H9 (cell line): ENCODE measurements at regions not wholly inside any gene's neighbourhood (a gene's known extent, or its start where the extent isn't known, plus 50 kb on each side); places are given as distances from the start of the nearest gene placed in this dataset.

Experiments
- DNase-seq: peaks from one replicate; pipeline ENCODE4 v3.0.0-alpha.2; 2017
- H2AFZ ChIP-seq: one replicate; pipeline ENCODE4 v1.6.1; 2013; ENCODE audit warnings: mild to moderate bottlenecking, low read length, control low read depth, moderate library complexity
- H2AK5ac ChIP-seq: 2 replicates; pipeline ENCODE4 v1.6.1; 2013; ENCODE audit warnings: low read length, control low read depth, mixed read lengths; ENCODE audit not compliant: insufficient read length
- H2BK120ac ChIP-seq: one replicate; pipeline ENCODE4 v1.6.1; 2013; ENCODE audit warnings: low read depth, mild to moderate bottlenecking, low read length, control low read depth, inconsistent platforms; ENCODE audit not compliant: poor library complexity, severe bottlenecking
- H2BK12ac ChIP-seq: 2 replicates; pipeline ENCODE4 v1.6.1; 2013; ENCODE audit warnings: low read length, control low read depth, mixed read lengths, low read depth; ENCODE audit not compliant: insufficient read length
- H2BK15ac ChIP-seq: 2 replicates; pipeline ENCODE4 v1.6.1; 2013; ENCODE audit warnings: low read depth, low read length, control low read depth
- H2BK20ac ChIP-seq: one replicate; pipeline ENCODE4 v1.6.1; 2013; ENCODE audit warnings: low read depth, mild to moderate bottlenecking, low read length, control low read depth, inconsistent platforms; ENCODE audit not compliant: poor library complexity, severe bottlenecking
- H2BK5ac ChIP-seq: 2 replicates; pipeline ENCODE4 v1.6.1; 2013; ENCODE audit warnings: low read length, control low read depth, mixed read lengths; ENCODE audit not compliant: insufficient read length
- H3K14ac ChIP-seq: 2 replicates; pipeline ENCODE4 v1.6.1; 2013; ENCODE audit warnings: low read length, control low read depth; ENCODE audit not compliant: insufficient read depth
- H3K18ac ChIP-seq: 2 replicates; pipeline ENCODE4 v1.6.1; 2013; ENCODE audit warnings: low read depth, mild to moderate bottlenecking, mixed read lengths, low read length, control low read depth; ENCODE audit not compliant: insufficient read length
- H3K23ac ChIP-seq: 2 replicates; pipeline ENCODE4 v1.6.1; 2013; ENCODE audit warnings: low read length, control low read depth, mixed read lengths, low read depth; ENCODE audit not compliant: insufficient read length
- H3K23me2 ChIP-seq: 2 replicates; pipeline ENCODE4 v1.6.1; 2013; ENCODE audit warnings: low read depth, mild to moderate bottlenecking, mixed read lengths, low read length, control low read depth; ENCODE audit not compliant: insufficient read length, poor library complexity, severe bottlenecking
- H3K27ac ChIP-seq: 2 replicates; pipeline ENCODE4 v1.5.1; 2013; ENCODE audit warnings: low read length, control low read depth, mixed read lengths, low read depth; ENCODE audit not compliant: insufficient read length
- H3K27me3 ChIP-seq: 2 replicates; pipeline ENCODE4 v1.6.1; 2013; ENCODE audit warnings: low read length, control low read depth, inconsistent platforms; ENCODE audit not compliant: insufficient read depth
- H3K4ac ChIP-seq: 2 replicates; pipeline ENCODE4 v1.6.1; 2013; ENCODE audit warnings: low read depth, mild to moderate bottlenecking, control low read depth, inconsistent platforms, low read length, moderate library complexity
- H3K4me1 ChIP-seq: 2 replicates; pipeline ENCODE4 v1.6.1; 2013; ENCODE audit warnings: low read length, control low read depth, inconsistent platforms; ENCODE audit not compliant: insufficient read depth
- H3K4me2 ChIP-seq: 2 replicates; pipeline ENCODE4 v1.6.1; 2013; ENCODE audit warnings: low read length, control low read depth, mixed read lengths; ENCODE audit not compliant: insufficient read length, insufficient read depth
- H3K56ac ChIP-seq: 2 replicates; pipeline ENCODE4 v1.6.1; 2013; ENCODE audit warnings: low read depth, mild to moderate bottlenecking, mixed read lengths, low read length, control low read depth; ENCODE audit not compliant: insufficient read length
- H3K79me1 ChIP-seq: 2 replicates; pipeline ENCODE4 v1.6.1; 2013; ENCODE audit warnings: low read depth, mild to moderate bottlenecking, moderate library complexity, low read length, control low read depth, inconsistent platforms; ENCODE audit not compliant: insufficient read depth, poor library complexity, severe bottlenecking
- H3K79me2 ChIP-seq: 2 replicates; pipeline ENCODE4 v1.6.1; 2013; ENCODE audit warnings: low read length, control low read depth, inconsistent platforms; ENCODE audit not compliant: insufficient read depth
- H3K9ac ChIP-seq: 2 replicates; pipeline ENCODE4 v1.6.1; 2013; ENCODE audit warnings: low read length, control low read depth, mixed read lengths; ENCODE audit not compliant: insufficient read length; ENCODE audit errors: extremely low read depth
- H3K9me3 ChIP-seq: one replicate; pipeline ENCODE4 v1.6.1; 2013; ENCODE audit warnings: low read depth, low read length, inconsistent platforms; ENCODE audit not compliant: control insufficient read depth
- H3T11ph ChIP-seq: one replicate; pipeline ENCODE4 v1.6.1; 2013; ENCODE audit warnings: mild to moderate bottlenecking, low read length, control low read depth, inconsistent platforms
- H4K20me1 ChIP-seq: one replicate; pipeline ENCODE4 v1.6.1; 2013; ENCODE audit not compliant: control insufficient read depth, insufficient read length, insufficient read depth
- H4K5ac ChIP-seq: 2 replicates; pipeline ENCODE4 v1.6.1; 2013; ENCODE audit warnings: low read depth, mild to moderate bottlenecking, mixed read lengths, low read length, control low read depth; ENCODE audit not compliant: insufficient read length
- H4K8ac ChIP-seq: replicated peaks from 2 replicates; pipeline ENCODE4 v1.6.1; 2013; ENCODE audit warnings: low read length, control low read depth, mixed read lengths, low read depth; ENCODE audit not compliant: insufficient read length
- H4K91ac ChIP-seq: 2 replicates; pipeline ENCODE4 v1.6.1; 2013; ENCODE audit warnings: low read depth, mild to moderate bottlenecking, moderate library complexity, mixed read lengths, low read length, control low read depth; ENCODE audit not compliant: insufficient read length
- H3K27ac Mint-ChIP-seq, 3 experiments: 2 replicates in 2 of 3; 3 replicates in 1 of 3; pipeline ENCODE4 v1.8.0; 2020 to 2021; ENCODE audit warnings: mixed read lengths in 3 of 3, mild to moderate bottlenecking in 1 of 3, moderate library complexity in 1 of 3
- H3K27me3 Mint-ChIP-seq: 2 replicates; pipeline ENCODE4 v1.8.0; 2021; ENCODE audit warnings: low read depth, mild to moderate bottlenecking, moderate library complexity, mixed read lengths
- H3K36me3 Mint-ChIP-seq, 3 experiments: 2 replicates in 2 of 3; 3 replicates in 1 of 3; pipeline ENCODE4 v1.8.0; 2020 to 2021; ENCODE audit warnings: low read depth in 3 of 3, mixed read lengths in 3 of 3; ENCODE audit not compliant: insufficient read depth in 1 of 3
- H3K4me1 Mint-ChIP-seq, 2 experiments: 2 replicates each; pipeline ENCODE4 v1.8.0; 2020; ENCODE audit warnings: mixed read lengths in 2 of 2
- H3K4me3 Mint-ChIP-seq, 2 experiments: 2 replicates in 1 of 2; 3 replicates in 1 of 2; pipeline ENCODE4 v1.8.0; 2020 to 2021; ENCODE audit warnings: mild to moderate bottlenecking in 2 of 2, mixed read lengths in 2 of 2, moderate library complexity in 1 of 2
- H3K9me3 Mint-ChIP-seq, 2 experiments: 2 replicates in 1 of 2; 3 replicates in 1 of 2; pipeline ENCODE4 v1.8.0; 2020; ENCODE audit warnings: mild to moderate bottlenecking in 2 of 2, mixed read lengths in 2 of 2, moderate library complexity in 1 of 2
- WGBS: extraction: QIAGEN DNeasy Blood & Tissue Kit; methylation state at CpG from one replicate; pipeline ENCODE4 v1.1.7; 2013; ENCODE audit warnings: missing lambda C conversion rate, low lambda C conversion rate, mixed read lengths; ENCODE audit not compliant: insufficient read length; ENCODE audit errors: extremely low coverage; 5-methylcytosine and 5-hydroxymethylcytosine counted together
- TF ChIP-seq, protein P1 (sequence below): fragments of 200-600 bp; sonication (generic); conservative IDR thresholded peaks from 3 replicates; pipeline ENCODE4 v1.8.0; 2021; ENCODE audit warnings: antibody characterized with exemption, mild to moderate bottlenecking

DNA sequence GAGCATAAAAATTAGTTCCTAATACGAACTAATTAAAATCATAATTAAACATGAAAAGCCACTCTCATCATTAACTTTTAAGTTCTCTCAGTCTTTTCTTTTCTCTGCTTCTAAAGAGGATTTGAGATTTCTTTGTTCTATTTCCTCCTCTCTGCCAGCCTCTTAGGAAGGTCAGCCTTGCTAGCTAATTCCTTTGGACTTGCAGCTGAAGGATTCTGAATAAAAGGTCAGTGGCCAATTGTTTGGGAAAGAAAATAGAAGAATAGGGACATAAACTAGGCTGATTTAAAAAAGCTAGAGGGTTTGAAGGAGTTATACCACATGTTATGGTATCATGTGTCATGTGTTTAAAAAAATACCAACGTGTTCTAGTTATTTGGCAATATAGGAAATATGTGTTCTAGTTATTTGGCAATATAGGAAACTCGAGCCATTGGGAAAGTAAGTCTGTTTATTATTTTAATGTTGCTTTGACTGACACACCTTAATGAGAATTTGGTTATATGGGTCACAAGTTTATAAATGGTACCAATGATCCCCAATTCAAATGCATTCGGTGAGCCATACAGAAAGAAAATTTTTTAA is 1668.7 kb upstream of the PCDH7 start:
- no peak overlapping the region for H2BK15ac ChIP-seq
- TF ChIP-seq, protein P1, sequence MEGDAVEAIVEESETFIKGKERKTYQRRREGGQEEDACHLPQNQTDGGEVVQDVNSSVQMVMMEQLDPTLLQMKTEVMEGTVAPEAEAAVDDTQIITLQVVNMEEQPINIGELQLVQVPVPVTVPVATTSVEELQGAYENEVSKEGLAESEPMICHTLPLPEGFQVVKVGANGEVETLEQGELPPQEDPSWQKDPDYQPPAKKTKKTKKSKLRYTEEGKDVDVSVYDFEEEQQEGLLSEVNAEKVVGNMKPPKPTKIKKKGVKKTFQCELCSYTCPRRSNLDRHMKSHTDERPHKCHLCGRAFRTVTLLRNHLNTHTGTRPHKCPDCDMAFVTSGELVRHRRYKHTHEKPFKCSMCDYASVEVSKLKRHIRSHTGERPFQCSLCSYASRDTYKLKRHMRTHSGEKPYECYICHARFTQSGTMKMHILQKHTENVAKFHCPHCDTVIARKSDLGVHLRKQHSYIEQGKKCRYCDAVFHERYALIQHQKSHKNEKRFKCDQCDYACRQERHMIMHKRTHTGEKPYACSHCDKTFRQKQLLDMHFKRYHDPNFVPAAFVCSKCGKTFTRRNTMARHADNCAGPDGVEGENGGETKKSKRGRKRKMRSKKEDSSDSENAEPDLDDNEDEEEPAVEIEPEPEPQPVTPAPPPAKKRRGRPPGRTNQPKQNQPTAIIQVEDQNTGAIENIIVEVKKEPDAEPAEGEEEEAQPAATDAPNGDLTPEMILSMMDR, result no peak
- H3K27ac ChIP-seq, result no peak overlapping the region
- H3K4me2 ChIP-seq, result no peak overlapping the region
- H3K4me1 Mint-ChIP-seq, result peaks cover 27 to 36% of the 10 kb centered on the region in 2 experiments
- no peaks in the 10 kb centered on the region for H3K27me3 ChIP-seq
- no peaks in the 10 kb centered on the region for H3K79me1 ChIP-seq
- peak overlapping the region in 2 of 3 experiments; percentile 1 to 91; a peak in 3 of 7 replicates for H3K27ac Mint-ChIP-seq
- no peaks in the 10 kb centered on the region for H4K20me1 ChIP-seq
- no peak overlapping the region for H4K91ac ChIP-seq
- H3K23ac ChIP-seq, result no peak overlapping the region
- H3K9me3 ChIP-seq, result no peaks in the 10 kb centered on the region
- H2BK5ac ChIP-seq, result no peak overlapping the region
- no peak overlapping the region for H3T11ph ChIP-seq
- H3K4me1 ChIP-seq, result no peaks in the 10 kb centered on the region; the same call in 1 of the 2 replicates
- no peak overlapping the region for H4K8ac ChIP-seq
- no peak overlapping the region for H3K56ac ChIP-seq
- DNase-seq, result no peak
- H2BK20ac ChIP-seq, result no peak overlapping the region
- H2BK120ac ChIP-seq, result no peak overlapping the region
- no peak overlapping the region for H3K14ac ChIP-seq
- no peak overlapping the region for H3K4ac ChIP-seq
- no peak overlapping the region for H3K4me3 Mint-ChIP-seq
- no peak overlapping the region for H4K5ac ChIP-seq
- H2AK5ac ChIP-seq, result no peak overlapping the region
- H3K36me3 Mint-ChIP-seq, result peaks cover 2 to 4% (median 3%) of the 10 kb centered on the region in 3 experiments; a peak in 6 of 7 replicates
- no peak overlapping the region for H3K9ac ChIP-seq
- peaks cover 0 to 4% of the 10 kb centered on the region in 2 experiments; a peak in 3 of 5 replicates for H3K9me3 Mint-ChIP-seq
- WGBS, result no CpG with 5 or more reads among the region's 4 CpGs
- no peaks in the 10 kb centered on the region for H3K23me2 ChIP-seq
- no peaks in the 10 kb centered on the region for H3K79me2 ChIP-seq
- H2BK12ac ChIP-seq, result no peak overlapping the region
- no peaks in the 10 kb centered on the region for H3K27me3 Mint-ChIP-seq
- no peak overlapping the region for H2AFZ ChIP-seq
- H3K18ac ChIP-seq, result no peak overlapping the region
